H7 (cell line): ENCODE measurements at regions not wholly inside any gene's neighbourhood (a gene's known extent, or its start where the extent isn't known, plus 50 kb on each side); places are given as distances from the start of the nearest gene placed in this dataset.
"Not testable (repeated sequence)": the region's sequence is repeated elsewhere in the genome, so short reads cannot be mapped to it uniquely, and the experiment has no call there.

Experiments used
- DNase-seq: peaks from one replicate; pipeline ENCODE4 v3.0.0; 2012
- H3K27me3 ChIP-seq: 2 replicates; pipeline ENCODE4 v1.6.0; 2011; ENCODE audit warnings: mild to moderate bottlenecking, low read length; ENCODE audit not compliant: control insufficient read depth, insufficient read depth
- H3K36me3 ChIP-seq: replicated peaks from 2 replicates; pipeline ENCODE4 v1.5.1; 2011; ENCODE audit warnings: low read length; ENCODE audit not compliant: control insufficient read depth, insufficient read depth
- H3K4me3 ChIP-seq: 2 replicates; pipeline ENCODE4 v1.5.1; 2011; ENCODE audit warnings: low read depth, mild to moderate bottlenecking, control low read depth, low read length, moderate library complexity; ENCODE audit not compliant: insufficient read depth

DNA sequence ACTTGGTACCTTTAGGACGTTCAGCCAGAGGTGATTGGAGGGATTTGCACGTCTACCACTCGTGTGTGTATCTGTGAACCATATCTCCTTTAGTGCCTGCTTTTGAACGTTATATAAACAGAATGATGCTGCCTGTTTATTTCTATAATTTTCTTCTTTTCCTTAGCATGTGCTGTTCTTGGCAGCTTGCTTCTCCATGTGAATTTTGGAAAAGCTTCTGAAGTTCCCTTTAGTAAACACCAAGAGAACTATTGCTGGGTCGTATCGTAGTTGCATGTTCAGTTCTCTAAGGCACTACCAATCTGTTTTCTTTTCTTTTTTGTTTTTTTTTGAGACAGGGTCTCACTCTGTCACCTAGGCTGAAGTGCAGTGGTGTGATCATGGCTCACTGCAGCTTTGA, 73.8 kb upstream of the FANCC start:
- not testable (repeated sequence) for H3K36me3 ChIP-seq, H3K4me3 ChIP-seq, DNase-seq, H3K27me3 ChIP-seq

DNA sequence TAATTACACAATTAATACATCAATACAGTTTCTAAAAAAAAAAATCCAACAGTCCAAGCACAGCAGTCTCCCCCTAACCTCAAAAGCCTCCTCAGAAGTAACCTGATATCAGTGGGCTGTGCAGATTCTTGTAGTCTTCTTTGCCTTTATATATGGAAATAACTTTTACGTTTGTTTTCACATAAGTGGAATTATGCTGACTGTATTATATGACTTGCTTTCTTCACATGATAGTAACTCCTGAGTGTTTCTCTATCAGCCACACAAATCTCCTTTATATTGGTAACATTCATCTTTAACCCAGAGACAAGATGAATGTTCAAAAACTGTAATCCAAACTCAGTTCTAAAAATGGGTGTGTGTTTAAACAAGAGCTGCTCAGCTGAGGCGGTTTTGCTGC, 71.9 kb upstream of the FANCC start:
- H3K27me3 ChIP-seq, result no peaks in the 10 kb centered on the region

GRCh38 chr9:95386843-95387242, 69.3 kb upstream of the FANCC start:
- Histone ChIP-seq H3K27me3 (no peaks in the 10 kb centered on the region), H3K36me3 (no peaks in the 10 kb centered on the region), H3K4me3 (no peak overlapping the region)
- no peak for DNase-seq

More for the DNA sequence above, 71.9 kb upstream of the FANCC start:
- Histone ChIP-seq H3K4me3 (no peak overlapping the region), H3K36me3 (no peaks in the 10 kb centered on the region)
- no peak for DNase-seq

DNA sequence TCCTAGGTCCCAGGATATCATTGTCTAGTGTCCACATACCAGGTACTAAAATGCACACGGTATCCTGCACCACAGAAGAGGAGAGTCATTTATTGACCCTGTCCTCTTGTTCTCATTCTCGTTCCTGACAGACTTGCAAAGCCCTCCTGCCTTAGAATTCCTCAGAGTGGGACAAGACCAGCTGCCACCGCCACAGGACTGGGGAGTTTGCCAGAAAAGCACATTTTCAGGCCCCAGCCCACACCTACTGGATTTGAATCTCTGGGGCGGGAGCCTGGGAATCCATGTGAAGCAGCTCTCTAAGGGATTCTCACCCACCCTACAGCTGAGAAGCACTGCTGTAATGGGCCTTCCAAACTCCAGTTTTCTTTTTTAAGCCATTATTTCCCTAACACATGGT, 68.0 kb upstream of the FANCC start:
- Histone ChIP-seq H3K36me3 (no peaks in the 10 kb centered on the region), H3K4me3 (no peak overlapping the region), H3K27me3 (no peaks in the 10 kb centered on the region)
- no peak for DNase-seq

- Histone ChIP-seq H3K36me3 (no peaks in the 10 kb centered on the region), H3K4me3 (no peak overlapping the region), H3K27me3 (no peaks in the 10 kb centered on the region)
- no peak for DNase-seq
Observed at GRCh38 chr9:95383845-95384244, 66.3 kb upstream of the FANCC start.

DNA sequence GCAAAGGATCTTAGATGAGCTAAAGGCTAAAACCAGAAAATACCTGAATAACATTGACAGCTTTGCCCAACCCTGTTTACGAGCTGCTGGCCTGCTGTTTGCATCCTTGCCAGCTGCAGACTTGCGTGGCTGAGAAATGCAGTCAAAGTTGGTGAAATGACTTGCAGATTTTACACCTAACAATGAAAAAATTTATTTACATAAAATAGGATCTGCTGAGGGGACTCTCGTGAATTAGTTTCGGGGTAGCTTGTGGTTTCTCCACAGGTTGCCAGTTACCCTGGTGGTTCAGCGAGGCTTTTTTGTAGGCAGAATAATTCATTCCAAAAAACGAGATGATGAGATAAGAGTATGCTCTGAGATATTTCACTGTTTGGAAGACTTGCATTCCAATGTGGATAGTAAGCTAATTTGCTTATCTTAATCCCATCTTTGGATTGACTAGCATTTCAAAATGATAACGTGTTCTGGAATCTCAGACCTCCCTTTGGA, 65.7 kb upstream of the FANCC start:
- Histone ChIP-seq H3K27me3 (no peaks in the 10 kb centered on the region), H3K4me3 (no peak overlapping the region), H3K36me3 (no peaks in the 10 kb centered on the region)
- no peak for DNase-seq

DNA sequence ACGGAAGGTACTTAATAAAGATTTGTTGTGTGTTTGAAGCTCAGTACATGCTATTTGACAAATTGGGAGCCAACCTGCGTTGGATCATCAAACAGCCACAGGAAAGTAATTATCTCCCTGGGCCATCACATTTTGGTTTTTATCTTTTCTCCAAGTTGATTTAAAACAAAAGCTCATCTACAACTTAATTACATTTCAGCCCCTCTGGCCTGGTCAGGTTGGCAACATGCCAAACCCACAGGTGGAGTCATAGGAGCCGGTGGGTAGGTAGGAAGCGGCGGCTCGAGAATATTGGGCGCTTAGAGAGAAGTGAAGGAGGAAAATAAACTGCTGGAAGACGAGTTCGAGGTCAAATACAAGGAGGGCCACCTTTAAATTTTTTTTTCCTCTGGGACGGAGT, 64.9 kb upstream of the FANCC start:
- no peak for DNase-seq
- no peaks in the 10 kb centered on the region for H3K27me3 ChIP-seq
- H3K36me3 ChIP-seq, result no peaks in the 10 kb centered on the region
- H3K4me3 ChIP-seq, result no peak overlapping the region

DNA sequence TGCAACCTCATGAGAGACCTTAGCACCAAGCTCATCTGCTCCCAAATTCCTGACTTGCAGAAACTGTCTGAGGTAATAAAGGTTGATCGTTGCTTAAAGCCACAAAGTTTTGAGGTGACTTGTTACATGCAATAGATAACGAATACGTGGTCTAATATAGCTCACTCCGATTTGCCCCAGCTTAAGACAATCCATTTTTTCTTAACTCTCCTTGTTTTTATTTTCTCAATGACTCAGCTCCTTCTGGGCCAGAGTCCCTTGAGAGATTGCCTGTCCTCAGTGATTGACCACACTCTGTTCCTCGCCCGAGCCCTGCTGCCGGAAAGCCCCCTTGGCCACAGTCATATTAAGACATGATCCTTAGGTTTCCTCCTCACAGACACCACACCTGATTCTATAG, 63.7 kb upstream of the FANCC start:
- H3K4me3 ChIP-seq, result no peak overlapping the region
- H3K36me3 ChIP-seq, result no peaks in the 10 kb centered on the region
- H3K27me3 ChIP-seq, result no peaks in the 10 kb centered on the region
- DNase-seq, result no peak

DNA sequence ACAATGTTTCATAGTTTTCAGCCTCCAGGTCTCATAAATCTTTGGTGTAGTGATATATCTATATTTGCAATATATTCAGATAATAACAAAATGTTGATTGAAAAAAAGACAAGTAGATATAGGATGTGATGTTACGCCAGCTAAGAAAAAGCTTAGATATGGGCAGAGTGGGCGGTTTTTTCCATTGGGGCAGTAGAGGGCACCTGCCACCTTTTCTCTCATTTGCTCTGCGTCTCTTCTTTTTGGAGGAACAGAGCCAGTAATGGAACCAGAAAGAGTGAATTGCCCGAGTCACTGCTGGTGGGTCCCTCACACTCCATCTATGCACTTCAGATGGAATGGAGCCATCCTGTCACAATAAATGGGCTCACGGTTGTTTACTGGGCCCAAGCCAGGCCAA, 62.1 kb upstream of the FANCC start:
- Histone ChIP-seq H3K27me3 (no peaks in the 10 kb centered on the region), H3K4me3 (no peak overlapping the region), H3K36me3 (no peaks in the 10 kb centered on the region)
- DNase-seq, result peak; percentile 22

- H3K4me3 ChIP-seq, result no peak overlapping the region
- H3K36me3 ChIP-seq, result no peaks in the 10 kb centered on the region
- no peak for DNase-seq
- H3K27me3 ChIP-seq, result no peaks in the 10 kb centered on the region
Observed at GRCh38 chr9:95373782-95374487, 56.4 kb upstream of the FANCC start.

- Histone ChIP-seq H3K36me3 (no peaks in the 10 kb centered on the region), H3K4me3 (no peak overlapping the region), H3K27me3 (no peaks in the 10 kb centered on the region)
- peak; percentile 21 for DNase-seq
Observed at GRCh38 chr9:95373069-95373681, 55.7 kb upstream of the FANCC start.

DNA sequence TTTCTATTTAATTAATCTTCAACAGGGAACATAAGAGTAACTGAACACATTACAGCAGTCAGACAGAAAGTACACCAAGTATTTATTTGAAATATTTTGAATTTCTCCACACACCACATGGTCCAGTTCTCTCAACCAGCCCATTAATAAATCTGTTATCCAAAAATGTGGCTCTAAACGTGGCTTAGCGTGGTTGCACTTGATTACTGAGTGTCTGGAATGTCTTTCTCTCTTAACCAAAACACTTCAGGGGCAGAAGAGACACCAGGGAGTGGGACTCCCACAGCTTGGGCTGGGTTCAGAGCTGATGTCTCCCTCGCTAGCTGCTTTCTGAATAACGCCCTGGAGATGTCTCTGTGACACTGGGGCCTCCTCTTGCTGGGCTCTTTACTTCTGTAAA, 52.6 kb upstream of the FANCC start:
- H3K36me3 ChIP-seq, result no peaks in the 10 kb centered on the region
- H3K27me3 ChIP-seq, result no peaks in the 10 kb centered on the region
- DNase-seq, result no peak
- no peak overlapping the region for H3K4me3 ChIP-seq

GRCh38 chr9:95368377-95369160, 51.1 kb upstream of the FANCC start:
- peak; percentile 54 for DNase-seq

More at GRCh38 chr9:95368377-95369160, 51.1 kb upstream of the FANCC start:
- Histone ChIP-seq H3K27me3 (no peaks in the 10 kb centered on the region), H3K4me3 (no peak overlapping the region), H3K36me3 (no peaks in the 10 kb centered on the region)
